K562 (cell line): ENCODE measurements at regions not wholly inside any gene's neighbourhood (a gene's known extent, or its start where the extent isn't known, plus 50 kb on each side); places are given as distances from the start of the nearest gene placed in this dataset.

Source experiments
- ATAC-seq: fragments of 200-7000 bp; cut with Tn5 transposase; 3 replicates; pipeline ENCODE4 v1.9.1; 2020; ENCODE audit warnings: moderate library complexity
- BruUV-seq: library from RNA; stranded (reverse); fragments of 400-500 nt; replicated peaks from 2 replicates; lab custom pipeline; 2021; lab: Mats Ljungman, UMichigan
- CTCF ChIA-PET: fragments of 300-600 bp; formaldehyde crosslinking; extraction: SDS; loops from one replicate; lab custom pipeline; 2021; ENCODE audit warnings: low intra/inter-chr PET ratio; lab: Yijun Ruan, JAX
- POLR2A ChIA-PET: fragments of 300-600, 350-650 bp; sonication (Branson Sonifier 250); formaldehyde crosslinking; extraction: SDS; loops from one replicate; lab custom pipeline; 2021; ENCODE audit warnings: antibody characterized with exemption, inconsistent platforms; lab: Yijun Ruan, JAX
- DNase-seq, 4 experiments: peaks; one replicate each; pipeline versions ENCODE4 v3.0.0 to v3.0.0-alpha.2; 2011 to 2018; ENCODE audit warnings: low spot score in 3 of 4, mixed read lengths in 3 of 4; ENCODE audit errors: extremely low read depth in 1 of 4
- FAIRE-seq: peaks from 2 replicates; lab custom pipeline; 2011; peaks lifted over from hg19 to GRCh38; lab: Jason Lieb, UNC
- H2AFZ ChIP-seq: 2 replicates; pipeline ENCODE4 v1.6.0; 2011; ENCODE audit warnings: low read depth, low read length, control low read depth, inconsistent platforms
- H3K27ac ChIP-seq: fragments of 200-600 bp; 3 replicates; pipeline ENCODE4 v1.8.0; 2011; ENCODE audit warnings: low read depth, mild to moderate bottlenecking, control low read depth, inconsistent platforms, low read length, moderate library complexity, mixed read lengths; ENCODE audit errors: extremely low read depth
- H3K27me3 ChIP-seq, 2 experiments: fragments of 300-600 bp in 1 of 2; 2 replicates in 1 of 2; 3 replicates in 1 of 2; pipeline versions ENCODE4 v1.6.0 to v1.8.0; 2011; ENCODE audit warnings: inconsistent platforms in 2 of 2, low read length in 2 of 2, mild to moderate bottlenecking in 1 of 2, mixed read lengths in 1 of 2, moderate library complexity in 1 of 2; ENCODE audit not compliant: control insufficient read depth in 2 of 2, insufficient read depth in 2 of 2
- H3K36me3 ChIP-seq: fragments of 300-600 bp; 3 replicates; pipeline ENCODE4 v1.8.0; 2011; ENCODE audit warnings: mild to moderate bottlenecking, low read length, inconsistent platforms; ENCODE audit not compliant: control insufficient read depth, insufficient read depth
- H3K4me1 ChIP-seq, 2 experiments: fragments of 200-600 bp in 1 of 2; replicated peaks in 1 of 2; 2 replicates in 1 of 2; 3 replicates in 1 of 2; pipeline versions ENCODE4 v1.5.1 to v1.8.0; 2011; ENCODE audit warnings: inconsistent platforms in 2 of 2, low read length in 2 of 2, mild to moderate bottlenecking in 1 of 2, mixed read lengths in 1 of 2, moderate library complexity in 1 of 2; ENCODE audit not compliant: control insufficient read depth in 2 of 2, insufficient read depth in 2 of 2
- H3K4me2 ChIP-seq: 2 replicates; pipeline ENCODE4 v1.6.1; 2011; ENCODE audit warnings: low read length, control low read depth, inconsistent platforms, mixed read lengths; ENCODE audit not compliant: insufficient read depth
- H3K4me3 ChIP-seq: fragments of 200-600 bp; sonication (generic), shearing (Covaris generic); 2 replicates; pipeline ENCODE4 v1.5.1; 2016; ENCODE audit warnings: control low read depth, inconsistent platforms
- H3K79me2 ChIP-seq: fragments of 200-600 bp; 3 replicates; pipeline ENCODE4 v1.8.0; 2011; ENCODE audit warnings: low read length, inconsistent platforms; ENCODE audit not compliant: control insufficient read depth, insufficient read depth
- H3K9ac ChIP-seq, 2 experiments: 2 replicates each; pipeline versions ENCODE4 v1.6.0 to v1.6.1; 2011; ENCODE audit warnings: low read depth in 2 of 2, low read length in 2 of 2, control low read depth in 1 of 2, inconsistent platforms in 1 of 2, mild to moderate bottlenecking in 1 of 2, mixed read lengths in 1 of 2; ENCODE audit not compliant: insufficient read depth in 1 of 2
- H3K9me1 ChIP-seq: one replicate; pipeline ENCODE4 v1.6.0; 2011; ENCODE audit warnings: inconsistent platforms, mild to moderate bottlenecking, low read length, moderate library complexity; ENCODE audit not compliant: control insufficient read depth, insufficient read depth
- H3K9me3 ChIP-seq: replicated peaks from 2 replicates; pipeline ENCODE4 v1.5.1; 2011; ENCODE audit warnings: low read depth, low read length, inconsistent platforms; ENCODE audit not compliant: control insufficient read depth, insufficient read depth
- H4K20me1 ChIP-seq: replicated peaks from 2 replicates; pipeline ENCODE4 v1.6.1; 2011; ENCODE audit warnings: low read length, inconsistent platforms, mixed read lengths; ENCODE audit not compliant: control insufficient read depth, insufficient read depth
- ELF4 ChIP-seq: fragments of 450-650 bp; formaldehyde crosslinking; IDR thresholded peaks from 2 replicates; pipeline ENCODE4 v1.4.0; 2022; ENCODE audit warnings: missing genetic modification characterization
- HNRNPK ChIP-seq: fragments of 200-400 bp; formaldehyde crosslinking; IDR thresholded peaks from one replicate; pipeline ENCODE4 v1.6.1; 2018; ENCODE audit warnings: mild to moderate bottlenecking, low read depth, low read length; ENCODE audit not compliant: poor library complexity, severe bottlenecking
- KLF1 ChIP-seq: fragments of 450-650 bp; IDR thresholded peaks from 2 replicates; pipeline ENCODE4 v1.6.1; 2016; ENCODE audit warnings: missing genetic modification characterization, missing compliant biosample characterization
- MCM7 ChIP-seq, 2 experiments: fragments of 450-650 bp; IDR thresholded peaks; 2 replicates each; pipeline ENCODE4 v1.6.1; 2016 to 2018
- NFIX ChIP-seq: fragments of 250-450 bp; sonication (Bioruptor Pico); IDR thresholded peaks from 2 replicates; pipeline ENCODE4 v1.4.0; 2020; ENCODE audit warnings: low read depth, mild to moderate bottlenecking, moderate library complexity
- ZFP30 ChIP-seq: fragments of 250-450 bp; sonication (Bioruptor Pico); IDR thresholded peaks from 2 replicates; pipeline ENCODE4 v1.8.0; 2022; ENCODE audit warnings: moderate library complexity, mild to moderate bottlenecking, inconsistent platforms, borderline replicate concordance
- ZNF324 ChIP-seq: fragments of 250-450 bp; sonication (Bioruptor Pico); IDR thresholded peaks from 2 replicates; pipeline ENCODE4 v1.4.0; 2020; ENCODE audit warnings: mild to moderate bottlenecking
- ZNF589 ChIP-seq: fragments of 200-800 bp; sonication (Bioruptor generic); IDR thresholded peaks from 2 replicates; pipeline ENCODE4 v1.6.1; 2016; ENCODE audit warnings: low read depth, missing genetic modification characterization, missing compliant biosample characterization
- WGBS: fragments of 100-300 bp; shearing (Covaris generic); methylation state at CpG from one replicate; pipeline ENCODE4 v1.1.6; 2016; ENCODE audit warnings: low coverage, mixed read lengths; ENCODE audit not compliant: insufficient coverage; ENCODE audit errors: missing lambda C conversion rate; 5-methylcytosine and 5-hydroxymethylcytosine counted together
- in situ Hi-C: fragments of 300-500 bp; cut with MboI; formaldehyde crosslinking; loops from 4 replicates; pipeline ENCODE4 v1.15.0; 2018; ENCODE audit warnings: inconsistent platforms, mixed read lengths
- intact Hi-C: fragments of 100-400 bp; cut with micrococcal nuclease; formaldehyde crosslinking; loops from 2 replicates; pipeline ENCODE4 v1.14.2; 2022

DNA sequence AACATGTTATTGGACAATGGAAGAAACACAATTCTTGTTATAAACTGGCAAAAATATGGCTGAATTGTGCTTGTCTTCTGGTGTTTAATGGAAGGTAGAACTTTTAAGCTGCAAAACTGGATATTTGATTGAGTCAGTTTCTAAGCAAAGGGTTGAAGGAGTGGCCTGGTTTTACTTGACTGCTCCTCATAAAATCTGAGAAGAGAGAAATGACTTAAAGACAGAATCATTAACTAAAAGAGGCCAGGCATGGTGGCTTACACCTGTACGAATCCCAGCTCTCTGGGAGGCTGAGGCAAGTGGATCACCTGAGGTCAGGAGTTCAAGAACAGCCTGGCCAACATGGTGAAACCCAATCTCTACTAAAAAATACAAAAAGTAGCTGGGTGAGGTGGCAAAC lies 770.7 kb downstream of the CDH11 start:
- H3K36me3 ChIP-seq = no peaks in the 10 kb centered on the region
- no peak overlapping the region for H3K4me3 ChIP-seq
- POLR2A ChIA-PET = no interaction called here
- FAIRE-seq = no peak
- no peak overlapping the region for H3K9ac ChIP-seq
- H4K20me1 ChIP-seq = no peaks in the 10 kb centered on the region
- no TSS peak for BruUV-seq
- no peaks in the 10 kb centered on the region for H3K27me3 ChIP-seq
- no peak for ATAC-seq
- H3K4me1 ChIP-seq = no peaks in the 10 kb centered on the region
- H3K27ac ChIP-seq = no peak overlapping the region
- H3K9me1 ChIP-seq = no peaks in the 10 kb centered on the region
- 0% methylated on average over 1 of the region's 1 CpG for WGBS
- in situ Hi-C loops = no loop called here
- no peak for TF ChIP-seq ZNF589
- TF ChIP-seq KLF1 (tag) = no peak
- no peak for TF ChIP-seq ELF4 (CRISPR knock-in tag)
- TF ChIP-seq ZFP30 (CRISPR knock-in tag) = no peak
- no peak for TF ChIP-seq MCM7 (IDR thresholded peaks at IDR 0.05)
- no peak for TF ChIP-seq HNRNPK
- TF ChIP-seq NFIX (CRISPR knock-in tag) = no peak
- TF ChIP-seq, all 486 proteins: peak for 0
- CTCF ChIA-PET = no interaction called here
- no peaks in the 10 kb centered on the region for H3K79me2 ChIP-seq
- H2AFZ ChIP-seq = no peak overlapping the region
- no peaks in the 10 kb centered on the region for H3K9me3 ChIP-seq
- no peak for DNase-seq
- intact Hi-C loops = no loop called here
- no peak overlapping the region for H3K4me2 ChIP-seq

DNA sequence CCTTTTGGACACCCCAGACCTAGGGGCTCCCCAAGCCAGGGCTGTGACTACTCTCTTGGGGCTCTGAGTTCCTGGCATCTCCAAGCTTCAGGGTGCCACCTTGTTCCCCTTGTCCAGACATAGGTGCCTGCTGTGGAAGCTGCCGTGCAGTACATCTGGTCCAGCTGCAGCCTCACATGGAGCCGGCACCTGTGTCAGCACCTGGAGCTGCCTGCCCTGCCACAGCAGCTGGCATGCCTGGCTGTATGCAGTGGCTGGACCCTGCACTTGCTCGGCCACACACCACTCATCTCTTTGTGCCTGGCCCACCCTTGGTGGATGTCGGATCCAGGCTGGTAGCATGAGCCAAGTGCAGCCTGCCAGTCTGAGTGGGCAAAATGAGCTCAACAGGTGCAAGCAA lies 775.8 kb downstream of the CDH11 start:
- no peak overlapping the region for H2AFZ ChIP-seq
- POLR2A ChIA-PET = no interaction called here
- FAIRE-seq (no peak), DNase-seq (no peak), ATAC-seq (no peak)
- H3K4me3 ChIP-seq = no peak overlapping the region
- no peak overlapping the region for H3K9ac ChIP-seq
- H3K36me3 ChIP-seq = no peaks in the 10 kb centered on the region
- 3% methylated on average over 4 of the region's 4 CpGs for WGBS
- no peak overlapping the region for H3K27ac ChIP-seq
- H3K9me3 ChIP-seq = no peaks in the 10 kb centered on the region
- CTCF ChIA-PET = no interaction called here
- no peaks in the 10 kb centered on the region for H3K4me1 ChIP-seq
- in situ Hi-C loops = no loop called here
- no peaks in the 10 kb centered on the region for H3K27me3 ChIP-seq
- H3K4me2 ChIP-seq = no peak overlapping the region
- H4K20me1 ChIP-seq = no peaks in the 10 kb centered on the region
- TF ChIP-seq ZNF324 (CRISPR knock-in tag) = no peak
- no peaks in the 10 kb centered on the region for H3K9me1 ChIP-seq
- no peaks in the 10 kb centered on the region for H3K79me2 ChIP-seq
- intact Hi-C loops = no loop called here
- BruUV-seq = no TSS peak
